ENCODE measurements at regions not wholly inside any gene's neighbourhood (a gene's known extent, or its start where the extent isn't known, plus 50 kb on each side); places are given as distances from the start of the nearest gene placed in this dataset.

GRCh38 chr4:128455480-128455879 lies 167.9 kb upstream of the PGRMC2 start:
- no peak overlapping the region for H3K4me3 Mint-ChIP-seq
- no peaks in the 10 kb centered on the region for H3K36me3 Mint-ChIP-seq
- intact Hi-C loops (cut with micrococcal nuclease), result loop anchor here in 1 of 2 donors (2.0 to 10.0 kb wide), 2 partner anchors 97 to 639 kb away; partner anchors contain the start of genes C4orf33 and SCLT1
- no peaks in the 10 kb centered on the region for H3K9me3 Mint-ChIP-seq
- H3K4me1 Mint-ChIP-seq, result peaks cover 0 to 11% (median 0%) of the 10 kb centered on the region in 7 donors
- no peak overlapping the region for H3K27ac Mint-ChIP-seq
- DNase-seq, result no peak
- H3K9me3 ChIP-seq (ENCODE audit: control insufficient read depth in 2 of 3, low read length in 3 of 3), result no peaks in the 10 kb centered on the region
- H3K27me3 Mint-ChIP-seq, result peaks cover 0 to 3% (median 0%) of the 10 kb centered on the region in 5 donors
- H3K4me3 ChIP-seq (ENCODE audit: low read length), result no peak overlapping the region
- H3K27ac ChIP-seq (ENCODE audit: low read depth, low read length), result no peak overlapping the region
- no peaks in the 10 kb centered on the region for H3K36me3 ChIP-seq (ENCODE audit: control insufficient read depth in 2 of 3, insufficient read depth in 3 of 3, low read length in 3 of 3)
- no peaks in the 10 kb centered on the region for H3K27me3 ChIP-seq (ENCODE audit: control insufficient read depth in 2 of 2, insufficient read depth in 2 of 2, low read length in 2 of 2)
- ChIA-PET POLR2A (no interaction called here), CTCF (interaction anchor here (1.8 kb wide), 1 partner anchor 408 kb away, joined by 7 read pairs; no protein-coding TSS in a partner anchor)
- no peaks in the 10 kb centered on the region for H3K4me1 ChIP-seq (ENCODE audit: control insufficient read depth in 2 of 2, insufficient read depth in 2 of 2, low read length in 2 of 2)
- no peak for ATAC-seq

- ChIA-PET CTCF (interaction anchor here (1.8 kb wide), 1 partner anchor 408 kb away, joined by 7 read pairs; no protein-coding TSS in a partner anchor), POLR2A (no interaction called here)
- Mint-ChIP-seq H3K36me3 (no peaks in the 10 kb centered on the region), H3K4me3 (no peak overlapping the region), H3K27me3 (peaks cover 0 to 3% (median 0%) of the 10 kb centered on the region in 5 donors), H3K27ac (no peak overlapping the region), H3K4me1 (peaks cover 0 to 11% (median 0%) of the 10 kb centered on the region in 7 donors), H3K9me3 (no peaks in the 10 kb centered on the region)
- H3K36me3 ChIP-seq (ENCODE audit: control insufficient read depth in 2 of 3, insufficient read depth in 3 of 3, low read length in 3 of 3), result no peaks in the 10 kb centered on the region
- ATAC-seq (no peak), DNase-seq (no peak)
- H3K9me3 ChIP-seq (ENCODE audit: control insufficient read depth in 2 of 3, low read length in 3 of 3), result no peaks in the 10 kb centered on the region
- no peak overlapping the region for H3K27ac ChIP-seq (ENCODE audit: low read depth, low read length)
- no peak overlapping the region for H3K4me3 ChIP-seq (ENCODE audit: low read length)
- intact Hi-C loops (cut with micrococcal nuclease), result loop anchor here (1.0 to 10.0 kb wide), 6 partner anchors 98 to 640 kb away; partner anchors contain the start of genes JADE1 (in 2 of the 2), C4orf33 (in 1 of the 2) and SCLT1 (in 1 of the 2)
- H3K4me1 ChIP-seq (ENCODE audit: control insufficient read depth in 2 of 2, insufficient read depth in 2 of 2, low read length in 2 of 2), result no peaks in the 10 kb centered on the region
- H3K27me3 ChIP-seq (ENCODE audit: control insufficient read depth in 2 of 2, insufficient read depth in 2 of 2, low read length in 2 of 2), result no peaks in the 10 kb centered on the region
Observed at GRCh38 chr4:128454881-128455280, 167.3 kb upstream of the PGRMC2 start.

GRCh38 chr4:128454281-128454871 lies 166.8 kb upstream of the PGRMC2 start:
- no peaks in the 10 kb centered on the region for H3K36me3 ChIP-seq (ENCODE audit: control insufficient read depth in 2 of 3, insufficient read depth in 3 of 3, low read length in 3 of 3)
- POLR2A ChIA-PET, result no interaction called here
- H3K36me3 Mint-ChIP-seq, result no peaks in the 10 kb centered on the region
- no peaks in the 10 kb centered on the region for H3K9me3 ChIP-seq (ENCODE audit: control insufficient read depth in 2 of 3, low read length in 3 of 3)
- no peak overlapping the region for H3K4me3 Mint-ChIP-seq
- intact Hi-C loops (cut with micrococcal nuclease), result loop anchor here (1.0 to 10.0 kb wide), 6 partner anchors 98 to 640 kb away; partner anchors contain the start of genes JADE1 (in 2 of the 2), C4orf33 (in 1 of the 2) and SCLT1 (in 1 of the 2)
- no peaks in the 10 kb centered on the region for H3K27me3 ChIP-seq (ENCODE audit: control insufficient read depth in 2 of 2, insufficient read depth in 2 of 2, low read length in 2 of 2)
- no peak overlapping the region for H3K4me3 ChIP-seq (ENCODE audit: low read length)
- no peaks in the 10 kb centered on the region for H3K4me1 ChIP-seq (ENCODE audit: control insufficient read depth in 2 of 2, insufficient read depth in 2 of 2, low read length in 2 of 2)
- ATAC-seq, result peak; percentile 92
- no peaks in the 10 kb centered on the region for H3K9me3 Mint-ChIP-seq
- no peaks in the 10 kb centered on the region for H3K27me3 Mint-ChIP-seq
- DNase-seq, result peak; percentile 16 to 68 (median 49)
- H3K4me1 Mint-ChIP-seq, result peaks cover 0 to 11% (median 0%) of the 10 kb centered on the region in 7 donors
- no peak overlapping the region for H3K27ac ChIP-seq (ENCODE audit: low read depth, low read length)
- CTCF ChIA-PET, result interaction anchor here (0.9 to 1.8 kb wide), 2 partner anchors 80 to 409 kb away, joined by 4 to 7 read pairs; no protein-coding TSS in a partner anchor
- H3K27ac Mint-ChIP-seq, result peak overlapping the region in 1 of 9 donors; percentile 47

- Histone ChIP-seq H3K27me3 (ENCODE audit: control insufficient read depth in 2 of 2, insufficient read depth in 2 of 2, low read length in 2 of 2) (no peaks in the 10 kb centered on the region), H3K9me3 (ENCODE audit: control insufficient read depth in 2 of 3, low read length in 3 of 3) (no peaks in the 10 kb centered on the region), H3K4me1 (ENCODE audit: control insufficient read depth in 2 of 2, insufficient read depth in 2 of 2, low read length in 2 of 2) (no peaks in the 10 kb centered on the region), H3K36me3 (ENCODE audit: control insufficient read depth in 2 of 3, insufficient read depth in 3 of 3, low read length in 3 of 3) (no peaks in the 10 kb centered on the region), H3K27ac (ENCODE audit: low read depth, low read length) (no peak overlapping the region), H3K4me3 (ENCODE audit: low read length) (no peak overlapping the region)
- Mint-ChIP-seq H3K27me3 (no peaks in the 10 kb centered on the region), H3K4me3 (no peak overlapping the region), H3K36me3 (no peaks in the 10 kb centered on the region), H3K27ac (no peak overlapping the region), H3K9me3 (no peaks in the 10 kb centered on the region), H3K4me1 (peaks cover 0 to 11% (median 0%) of the 10 kb centered on the region in 7 donors)
- ChIA-PET POLR2A (no interaction called here), CTCF (interaction anchor here (1.0 kb wide), 1 partner anchor 65 kb away, joined by 3 read pairs; no protein-coding TSS in a partner anchor)
- no peak for ATAC-seq
- intact Hi-C loops (cut with micrococcal nuclease), result loop anchor here in 1 of 2 donors (10.0 kb wide), 1 partner anchor 642 kb away; the partner anchor contains the start of genes C4orf33 and SCLT1
- DNase-seq, result no peak
Observed at GRCh38 chr4:128452415-128452814, 164.8 kb upstream of the PGRMC2 start.

GRCh38 chr4:128451270-128451905 lies 163.8 kb upstream of the PGRMC2 start:
- Histone ChIP-seq H3K27me3 (ENCODE audit: control insufficient read depth in 2 of 2, insufficient read depth in 2 of 2, low read length in 2 of 2) (no peaks in the 10 kb centered on the region), H3K4me1 (ENCODE audit: control insufficient read depth in 2 of 2, insufficient read depth in 2 of 2, low read length in 2 of 2) (no peaks in the 10 kb centered on the region), H3K27ac (ENCODE audit: low read depth, low read length) (no peak overlapping the region), H3K4me3 (ENCODE audit: low read length) (no peak overlapping the region), H3K36me3 (ENCODE audit: control insufficient read depth in 2 of 3, insufficient read depth in 3 of 3, low read length in 3 of 3) (no peaks in the 10 kb centered on the region), H3K9me3 (ENCODE audit: control insufficient read depth in 2 of 3, low read length in 3 of 3) (no peaks in the 10 kb centered on the region)
- peaks cover 0 to 11% (median 0%) of the 10 kb centered on the region in 7 donors for H3K4me1 Mint-ChIP-seq
- H3K9me3 Mint-ChIP-seq, result peaks cover 0 to 2% (median 0%) of the 10 kb centered on the region in 11 donors
- POLR2A ChIA-PET, result no interaction called here
- DNase-seq (no peak), ATAC-seq (no peak)
- no peaks in the 10 kb centered on the region for H3K27me3 Mint-ChIP-seq
- intact Hi-C loops (cut with micrococcal nuclease), result loop anchor here in 1 of 2 donors (10.0 kb wide), 1 partner anchor 643 kb away; the partner anchor contains the start of genes C4orf33 and SCLT1
- no peak overlapping the region for H3K4me3 Mint-ChIP-seq
- H3K27ac Mint-ChIP-seq, result no peak overlapping the region
- CTCF ChIA-PET, result no interaction called here
- peaks cover 0 to 4% (median 0%) of the 10 kb centered on the region in 5 donors for H3K36me3 Mint-ChIP-seq

GRCh38 chr4:128450326-128451120 lies 162.9 kb upstream of the PGRMC2 start:
- H3K27ac Mint-ChIP-seq, result no peak overlapping the region
- POLR2A ChIA-PET, result no interaction called here
- Histone ChIP-seq H3K9me3 (ENCODE audit: control insufficient read depth in 2 of 3, low read length in 3 of 3) (no peaks in the 10 kb centered on the region), H3K4me1 (ENCODE audit: control insufficient read depth in 2 of 2, insufficient read depth in 2 of 2, low read length in 2 of 2) (no peaks in the 10 kb centered on the region), H3K27me3 (ENCODE audit: control insufficient read depth in 2 of 2, insufficient read depth in 2 of 2, low read length in 2 of 2) (no peaks in the 10 kb centered on the region), H3K27ac (ENCODE audit: low read depth, low read length) (no peak overlapping the region), H3K36me3 (ENCODE audit: control insufficient read depth in 2 of 3, insufficient read depth in 3 of 3, low read length in 3 of 3) (no peaks in the 10 kb centered on the region), H3K4me3 (ENCODE audit: low read length) (no peak overlapping the region)
- no peak for DNase-seq
- H3K4me3 Mint-ChIP-seq, result no peak overlapping the region
- H3K36me3 Mint-ChIP-seq, result peaks cover 0 to 6% (median 3%) of the 10 kb centered on the region in 5 donors
- ATAC-seq, result no peak
- intact Hi-C loops (cut with micrococcal nuclease), result loop anchor here in 1 of 2 donors (10.0 kb wide), 1 partner anchor 644 kb away; the partner anchor contains the start of genes C4orf33 and SCLT1
- CTCF ChIA-PET, result no interaction called here
- peaks cover 0 to 11% (median 0%) of the 10 kb centered on the region in 7 donors for H3K4me1 Mint-ChIP-seq
- H3K27me3 Mint-ChIP-seq, result peaks cover 0 to 4% (median 0%) of the 10 kb centered on the region in 5 donors
- peaks cover 0 to 5% (median 3%) of the 10 kb centered on the region in 11 donors for H3K9me3 Mint-ChIP-seq

Measured in naive thymus-derived CD4-positive, alpha-beta T cell (primary cell).